ENCODE measurements at regions not wholly inside any gene's neighbourhood (a gene's known extent, or its start where the extent isn't known, plus 50 kb on each side); places are given as distances from the start of the nearest gene placed in this dataset.

- Histone ChIP-seq H3K4me3 (ENCODE audit: low read depth, low read length) (peak overlapping the region; percentile 74), H3K4me1 (ENCODE audit: control insufficient read depth, insufficient read depth, low read length) (peaks cover 59% of the 10 kb centered on the region), H3K27me3 (ENCODE audit: control insufficient read depth, insufficient read depth, low read length) (peaks cover 13% of the 10 kb centered on the region), H3K9me3 (ENCODE audit: control insufficient read depth, insufficient read depth, low read length) (no peaks in the 10 kb centered on the region), H3K27ac (ENCODE audit: low read depth, low read length) (peak overlapping the region; percentile 80), H3K36me3 (ENCODE audit: control insufficient read depth, insufficient read depth, low read length) (peaks cover 3% of the 10 kb centered on the region)
- WGBS (ENCODE audit: insufficient coverage), result under 1% methylated on average over 32 of the region's 43 CpGs
- peak in 1 of 6 donors; percentile 83 for DNase-seq (ENCODE audit: low read depth in 4 of 6, low spot score in 6 of 6)
Measured at GRCh38 chr16:85555719-85556455, 57.2 kb upstream of the GSE1 start.

DNA sequence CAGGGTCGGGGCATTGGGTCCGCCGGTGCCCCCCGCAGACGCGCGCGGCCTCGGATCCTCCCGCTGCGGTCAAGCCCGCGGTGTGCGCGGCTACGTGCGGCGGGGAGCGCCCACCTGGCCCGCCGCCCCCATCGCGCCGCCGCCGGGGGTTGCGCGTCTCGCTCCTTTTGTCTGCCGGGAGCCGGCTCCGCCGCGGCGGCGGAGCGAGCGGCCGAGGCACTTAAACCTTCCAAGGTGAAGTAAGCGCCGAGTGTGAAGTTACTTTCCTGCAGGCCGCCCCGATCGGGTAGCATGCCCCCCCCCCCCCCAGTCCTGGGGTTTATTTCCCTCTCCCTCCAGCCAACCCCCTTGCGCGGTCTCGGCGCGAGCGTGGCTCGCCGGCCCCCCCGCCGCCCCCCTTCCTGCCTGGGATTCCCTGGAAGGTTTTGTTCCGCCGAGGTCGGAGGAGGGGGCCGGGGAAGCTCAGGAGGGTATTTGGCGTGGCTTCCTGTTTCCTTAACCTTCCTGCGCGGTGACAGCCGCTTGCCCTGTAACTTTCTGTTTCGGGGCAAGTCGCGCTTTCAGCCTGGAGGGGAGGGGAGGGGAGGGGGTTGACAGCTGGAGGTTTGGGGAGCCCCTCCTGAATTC is 56.6 kb upstream of the GSE1 start:
- H3K27ac ChIP-seq (ENCODE audit: low read depth, low read length), result peak overlapping the region; percentile 33
- peaks cover 57% of the 10 kb centered on the region for H3K4me1 ChIP-seq (ENCODE audit: control insufficient read depth, insufficient read depth, low read length)
- under 1% methylated on average over 46 of the region's 65 CpGs for whole genome bisulfite sequencing (ENCODE audit: insufficient coverage)
- DNase-seq (ENCODE audit: low read depth in 4 of 6, low spot score in 6 of 6), result peak in 2 of 6 donors; percentile 56 to 67
- peak overlapping the region; percentile 38 for H3K4me3 ChIP-seq (ENCODE audit: low read depth, low read length)
- H3K27me3 ChIP-seq (ENCODE audit: control insufficient read depth, insufficient read depth, low read length), result peaks cover 13% of the 10 kb centered on the region
- H3K36me3 ChIP-seq (ENCODE audit: control insufficient read depth, insufficient read depth, low read length), result peaks cover 3% of the 10 kb centered on the region
- H3K9me3 ChIP-seq (ENCODE audit: control insufficient read depth, insufficient read depth, low read length), result no peaks in the 10 kb centered on the region

DNA sequence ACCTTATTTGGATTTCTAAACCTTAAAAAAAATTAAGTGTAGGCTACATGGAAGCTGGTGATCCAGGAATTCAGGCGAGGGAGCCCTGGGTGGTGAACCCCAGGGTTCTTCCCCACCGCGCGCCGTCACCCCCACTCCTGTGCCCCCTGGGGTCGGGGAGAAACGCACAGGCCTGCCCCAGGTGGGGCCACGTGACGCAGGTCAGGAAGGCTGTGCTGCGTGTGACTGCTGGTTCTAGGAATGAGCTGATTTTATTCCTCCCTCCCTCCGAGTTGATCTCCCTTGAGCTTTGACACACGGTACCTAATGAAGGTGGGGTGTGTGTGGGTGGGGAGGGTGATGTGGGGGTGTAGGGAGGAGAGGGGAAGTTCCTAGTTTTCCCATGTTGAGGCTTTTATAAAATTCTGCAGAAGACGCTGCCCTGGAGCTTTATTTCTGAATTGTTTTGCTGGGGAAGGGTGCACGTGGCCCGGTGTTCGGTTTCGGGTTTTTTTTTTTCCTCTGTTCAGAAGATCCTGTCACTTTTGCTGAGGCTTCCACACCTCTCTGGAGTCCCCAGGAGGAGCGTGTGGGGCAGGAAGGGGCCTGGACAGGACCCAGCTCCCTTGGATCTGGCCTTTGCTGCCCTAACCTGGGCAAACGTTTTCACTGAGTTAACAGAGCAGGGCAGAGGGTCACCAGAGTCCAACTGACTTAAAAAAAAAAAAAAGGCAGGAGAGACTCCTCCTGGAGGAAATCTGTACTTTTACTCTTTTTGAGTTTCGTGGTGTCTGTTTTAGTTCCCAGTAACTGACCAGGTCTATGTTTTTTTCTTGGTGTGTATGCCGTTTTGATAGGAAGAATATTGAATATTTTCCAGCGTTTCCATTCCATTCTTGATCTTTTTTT is 55.8 kb upstream of the GSE1 start:
- 14% methylated on average over 17 of the region's 22 CpGs for WGBS (ENCODE audit: insufficient coverage)
- Histone ChIP-seq H3K4me3 (ENCODE audit: low read depth, low read length) (peak overlapping the region; percentile 38), H3K4me1 (ENCODE audit: control insufficient read depth, insufficient read depth, low read length) (peaks cover 62% of the 10 kb centered on the region), H3K27ac (ENCODE audit: low read depth, low read length) (peak overlapping the region; percentile 33), H3K9me3 (ENCODE audit: control insufficient read depth, insufficient read depth, low read length) (no peaks in the 10 kb centered on the region), H3K27me3 (ENCODE audit: control insufficient read depth, insufficient read depth, low read length) (peaks cover 13% of the 10 kb centered on the region), H3K36me3 (ENCODE audit: control insufficient read depth, insufficient read depth, low read length) (peaks cover 3% of the 10 kb centered on the region)
- DNase-seq (ENCODE audit: low read depth in 4 of 6, low spot score in 6 of 6), result peak in 1 of 6 donors; percentile 52

- 29% methylated on average over 8 of the region's 13 CpGs for WGBS (ENCODE audit: insufficient coverage)
- Histone ChIP-seq H3K9me3 (ENCODE audit: control insufficient read depth, insufficient read depth, low read length) (no peaks in the 10 kb centered on the region), H3K27me3 (ENCODE audit: control insufficient read depth, insufficient read depth, low read length) (peaks cover 13% of the 10 kb centered on the region), H3K27ac (ENCODE audit: low read depth, low read length) (no peak overlapping the region), H3K4me1 (ENCODE audit: control insufficient read depth, insufficient read depth, low read length) (peaks cover 63% of the 10 kb centered on the region), H3K4me3 (ENCODE audit: low read depth, low read length) (peak overlapping the region; percentile 14), H3K36me3 (ENCODE audit: control insufficient read depth, insufficient read depth, low read length) (peaks cover 3% of the 10 kb centered on the region)
- peak in 1 of 6 donors; percentile 69 for DNase-seq (ENCODE audit: low read depth in 4 of 6, low spot score in 6 of 6)
Measured at GRCh38 chr16:85557971-85558657, 55.0 kb upstream of the GSE1 start.

- Histone ChIP-seq H3K9me3 (ENCODE audit: control insufficient read depth, insufficient read depth, low read length) (no peaks in the 10 kb centered on the region), H3K4me1 (ENCODE audit: control insufficient read depth, insufficient read depth, low read length) (peaks cover 69% of the 10 kb centered on the region), H3K4me3 (ENCODE audit: low read depth, low read length) (no peak overlapping the region), H3K27me3 (ENCODE audit: control insufficient read depth, insufficient read depth, low read length) (peaks cover 10% of the 10 kb centered on the region), H3K36me3 (ENCODE audit: control insufficient read depth, insufficient read depth, low read length) (peaks cover 11% of the 10 kb centered on the region), H3K27ac (ENCODE audit: low read depth, low read length) (no peak overlapping the region)
- DNase-seq (ENCODE audit: low read depth in 4 of 6, low spot score in 6 of 6), result no peak
- 86% methylated on average over 3 of the region's 7 CpGs for WGBS (ENCODE audit: insufficient coverage)
Measured at GRCh38 chr16:85560932-85561247, 52.2 kb upstream of the GSE1 start.

DNA sequence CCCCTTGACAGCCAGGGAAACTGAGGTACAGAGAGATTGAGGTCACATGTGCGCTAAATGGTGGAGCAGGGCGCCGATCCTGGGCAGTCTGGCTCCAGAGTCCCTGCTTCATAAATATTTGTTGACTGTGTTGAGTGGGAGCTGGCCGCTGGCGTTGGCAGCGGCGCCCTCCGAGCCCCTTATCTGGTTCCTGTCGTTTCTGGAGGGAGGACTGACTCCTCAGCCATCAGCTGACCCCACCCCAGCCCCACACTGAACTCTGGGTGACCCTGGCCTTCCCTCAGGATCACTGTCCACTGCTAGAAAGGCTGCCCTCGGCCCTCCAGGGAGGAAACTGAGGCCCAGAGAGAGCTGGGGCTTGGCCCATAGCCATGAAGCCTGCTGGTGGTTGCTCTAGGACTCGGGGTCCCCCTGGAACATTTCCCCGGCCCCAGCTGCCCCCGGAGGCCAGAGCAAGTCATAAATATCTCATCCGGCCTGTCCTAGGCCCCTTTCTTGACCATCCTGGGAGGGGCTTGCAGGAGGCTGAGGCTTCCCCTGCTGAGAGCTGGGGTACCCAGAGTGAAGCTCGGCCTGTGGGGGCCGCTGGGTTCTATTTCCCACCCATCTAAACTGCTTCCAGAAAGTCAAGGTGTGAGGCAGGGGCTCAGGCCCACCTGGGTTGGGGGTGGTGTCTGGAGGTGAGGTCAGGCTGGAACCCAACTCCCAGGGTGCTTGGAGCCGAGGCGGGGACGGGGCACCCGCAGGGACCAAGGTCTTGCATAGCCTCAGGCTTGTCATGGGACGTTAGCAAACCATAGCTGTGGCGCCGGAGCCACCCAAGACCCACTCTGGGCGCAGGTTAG is 51.7 kb upstream of the GSE1 start:
- no peak overlapping the region for H3K4me3 ChIP-seq (ENCODE audit: low read depth, low read length)
- 44% methylated on average over 16 of the region's 24 CpGs for WGBS (ENCODE audit: insufficient coverage)
- H3K27ac ChIP-seq (ENCODE audit: low read depth, low read length), result no peak overlapping the region
- peaks cover 11% of the 10 kb centered on the region for H3K36me3 ChIP-seq (ENCODE audit: control insufficient read depth, insufficient read depth, low read length)
- peaks cover 8% of the 10 kb centered on the region for H3K27me3 ChIP-seq (ENCODE audit: control insufficient read depth, insufficient read depth, low read length)
- H3K9me3 ChIP-seq (ENCODE audit: control insufficient read depth, insufficient read depth, low read length), result no peaks in the 10 kb centered on the region
- DNase-seq (ENCODE audit: low read depth in 4 of 6, low spot score in 6 of 6), result no peak
- peaks cover 72% of the 10 kb centered on the region for H3K4me1 ChIP-seq (ENCODE audit: control insufficient read depth, insufficient read depth, low read length)

DNA sequence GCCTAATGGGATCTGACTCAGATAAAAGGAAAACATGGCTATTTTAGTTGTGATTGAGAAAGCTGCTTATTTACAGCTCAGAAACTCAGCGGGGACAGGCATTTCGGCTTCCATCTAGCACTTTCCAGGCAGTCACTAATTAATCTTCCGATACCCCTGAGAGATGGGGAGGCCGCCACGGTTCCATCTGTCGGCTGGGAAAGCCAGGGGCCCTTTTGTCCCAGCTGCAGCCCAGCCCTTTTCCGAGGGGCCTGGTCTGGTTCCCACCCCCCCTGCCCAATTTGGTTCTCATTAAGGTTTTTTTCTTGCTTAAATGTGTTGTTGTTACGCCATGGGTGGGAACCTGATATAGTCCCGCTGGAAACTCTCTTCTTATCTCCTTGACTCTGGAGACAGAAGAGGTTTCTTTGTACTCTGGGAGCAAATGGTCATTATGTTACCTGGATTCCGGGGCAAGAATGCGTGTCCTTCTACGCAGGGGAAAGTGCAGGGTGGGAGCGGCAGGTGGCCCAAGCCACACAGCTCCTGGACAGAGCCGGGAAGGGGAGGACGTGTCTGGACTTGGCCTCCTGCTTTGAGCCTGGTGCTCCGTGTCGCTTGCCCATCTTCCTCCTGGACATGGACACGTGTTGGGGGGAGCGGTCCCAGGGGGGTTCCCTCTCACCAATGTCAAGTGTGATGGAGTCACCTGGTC is 50.9 kb upstream of the GSE1 start:
- Histone ChIP-seq H3K4me3 (ENCODE audit: low read depth, low read length) (no peak overlapping the region), H3K27ac (ENCODE audit: low read depth, low read length) (no peak overlapping the region), H3K36me3 (ENCODE audit: control insufficient read depth, insufficient read depth, low read length) (peaks cover 14% of the 10 kb centered on the region), H3K27me3 (ENCODE audit: control insufficient read depth, insufficient read depth, low read length) (peaks cover 6% of the 10 kb centered on the region), H3K9me3 (ENCODE audit: control insufficient read depth, insufficient read depth, low read length) (no peaks in the 10 kb centered on the region), H3K4me1 (ENCODE audit: control insufficient read depth, insufficient read depth, low read length) (peaks cover 73% of the 10 kb centered on the region)
- peak in 2 of 6 donors; percentile 47 to 68 for DNase-seq (ENCODE audit: low read depth in 4 of 6, low spot score in 6 of 6)
- WGBS (ENCODE audit: insufficient coverage), result 58% methylated on average over 16 of the region's 19 CpGs

GRCh38 chr16:85563034-85563433 is 50.1 kb upstream of the GSE1 start:
- Histone ChIP-seq H3K27me3 (ENCODE audit: control insufficient read depth, insufficient read depth, low read length) (peaks cover under 1% of the 10 kb centered on the region), H3K9me3 (ENCODE audit: control insufficient read depth, insufficient read depth, low read length) (no peaks in the 10 kb centered on the region), H3K27ac (ENCODE audit: low read depth, low read length) (no peak overlapping the region), H3K36me3 (ENCODE audit: control insufficient read depth, insufficient read depth, low read length) (peaks cover 16% of the 10 kb centered on the region), H3K4me1 (ENCODE audit: control insufficient read depth, insufficient read depth, low read length) (peaks cover 72% of the 10 kb centered on the region), H3K4me3 (ENCODE audit: low read depth, low read length) (no peak overlapping the region)
- WGBS (ENCODE audit: insufficient coverage), result 80% methylated on average over 3 of the region's 8 CpGs
- DNase-seq (ENCODE audit: low read depth in 4 of 6, low spot score in 6 of 6), result no peak

Data from spinal cord (tissue), 9 donors.